Panc1 (cell line): ENCODE measurements at regions not wholly inside any gene's neighbourhood (a gene's known extent, or its start where the extent isn't known, plus 50 kb on each side); places are given as distances from the start of the nearest gene placed in this dataset.

ENCODE experiments used
- ATAC-seq: fragments of 200-7000 bp; cut with Tn5 transposase; 2 replicates; pipeline ENCODE4 v1.9.1; 2020; ENCODE audit warnings: mild to moderate bottlenecking, moderate library complexity
- BruUV-seq: library from RNA; stranded (reverse); fragments of 400-500 nt; replicated peaks from 2 replicates; lab custom pipeline; 2021; lab: Mats Ljungman, UMichigan
- CTCF ChIA-PET: fragments of 300-600 bp; sonication (Branson Sonifier 250); formaldehyde crosslinking; loops from one replicate; lab custom pipeline; 2022; ENCODE audit warnings: antibody characterized with exemption; lab: Charles Lee
- POLR2A ChIA-PET: fragments of 300-600 bp; sonication (Branson Sonifier 250); formaldehyde crosslinking; loops from one replicate; lab custom pipeline; 2022; ENCODE audit warnings: antibody characterized with exemption; lab: Charles Lee
- DNase-seq: peaks from one replicate; pipeline ENCODE4 v3.0.0-alpha.2; 2010; ENCODE audit warnings: low read depth, low spot score
- H3K27ac ChIP-seq: 2 replicates; pipeline ENCODE4 v1.5.1; 2011; ENCODE audit warnings: mild to moderate bottlenecking, low read length, inconsistent platforms
- H3K27me3 ChIP-seq: fragments of 200-500 bp; sonication (Bioruptor generic); 2 replicates; pipeline ENCODE4 v1.6.0; 2014; ENCODE audit warnings: low read length, inconsistent platforms; ENCODE audit not compliant: control insufficient read depth, insufficient read depth
- H3K36me3 ChIP-seq: fragments of 200-500 bp; sonication (Bioruptor generic); 2 replicates; pipeline ENCODE4 v1.5.1; 2014; ENCODE audit warnings: inconsistent platforms, mild to moderate bottlenecking, low read length, moderate library complexity; ENCODE audit not compliant: control insufficient read depth, insufficient read depth
- H3K4me1 ChIP-seq: 2 replicates; pipeline ENCODE4 v1.5.1; 2011; ENCODE audit warnings: inconsistent platforms, mild to moderate bottlenecking, low read length, moderate library complexity; ENCODE audit not compliant: control insufficient read depth, insufficient read depth
- H3K4me3 ChIP-seq, 2 experiments: 2 replicates each; pipeline ENCODE4 v1.5.1; 2011 to 2012; ENCODE audit warnings: low read depth in 2 of 2, low read length in 2 of 2, mild to moderate bottlenecking in 2 of 2, inconsistent platforms in 1 of 2, moderate library complexity in 1 of 2
- H3K9me3 ChIP-seq: fragments of 200-500 bp; sonication (Bioruptor generic); 2 replicates; pipeline ENCODE4 v1.5.1; 2014; ENCODE audit warnings: low read depth, mild to moderate bottlenecking, inconsistent platforms, low read length, moderate library complexity; ENCODE audit not compliant: control insufficient read depth, insufficient read depth
- POLR2AphosphoS5 ChIP-seq: IDR thresholded peaks from 2 replicates; pipeline ENCODE4 v1.6.1; 2012; ENCODE audit warnings: mild to moderate bottlenecking, low read depth, low read length, moderate library complexity
- SIN3A ChIP-seq: IDR thresholded peaks from 2 replicates; pipeline ENCODE4 v1.6.1; 2012; ENCODE audit warnings: low read depth, mild to moderate bottlenecking, low read length, moderate library complexity, borderline replicate concordance; ENCODE audit not compliant: insufficient read depth
- TCF7L2 ChIP-seq: IDR thresholded peaks from 2 replicates; pipeline ENCODE4 v1.6.1; 2011; ENCODE audit warnings: mild to moderate bottlenecking, low read depth, low read length, inconsistent platforms
- in situ Hi-C: cut with HindIII; loops from 2 replicates; pipeline ENCODE4 v1.10.0; 2016; ENCODE audit warnings: low sequenced_read_pairs, low pct_unique_long_range_greater_than_20kb
- intact Hi-C: fragments of 100-400 bp; cut with micrococcal nuclease; formaldehyde crosslinking; loops from one replicate; pipeline ENCODE4 v1.10.0; 2022; ENCODE audit not compliant: unreplicated experiment
- TF ChIP-seq, protein P1 (sequence below), 2 experiments: IDR thresholded peaks; 2 replicates each; pipeline ENCODE4 v1.6.1; 2011 to 2012; ENCODE audit warnings: low read depth in 2 of 2, control low read depth in 1 of 2, low read length in 1 of 2, mild to moderate bottlenecking in 1 of 2, moderate library complexity in 1 of 2; ENCODE audit not compliant: insufficient read depth in 1 of 2
- TF ChIP-seq, protein P2 (sequence below): fragments of 450-650 bp; IDR thresholded peaks from 2 replicates; pipeline ENCODE4 v1.5.1; 2017; ENCODE audit warnings: mild to moderate bottlenecking

GRCh38 chr6:134457941-134458340 is 140.0 kb upstream of the SGK1 start:
- no peak overlapping the region for H3K4me3 ChIP-seq
- H3K36me3 ChIP-seq: no peaks in the 10 kb centered on the region
- H3K27me3 ChIP-seq: no peaks in the 10 kb centered on the region
- intact Hi-C loops (no loop called here), in situ Hi-C loops (no loop called here)
- ChIA-PET POLR2A (no interaction called here), CTCF (no interaction called here)
- TF ChIP-seq SIN3A (no peak), POLR2AphosphoS5 (no peak), TCF7L2 (no peak)
- TF ChIP-seq, protein P1, sequence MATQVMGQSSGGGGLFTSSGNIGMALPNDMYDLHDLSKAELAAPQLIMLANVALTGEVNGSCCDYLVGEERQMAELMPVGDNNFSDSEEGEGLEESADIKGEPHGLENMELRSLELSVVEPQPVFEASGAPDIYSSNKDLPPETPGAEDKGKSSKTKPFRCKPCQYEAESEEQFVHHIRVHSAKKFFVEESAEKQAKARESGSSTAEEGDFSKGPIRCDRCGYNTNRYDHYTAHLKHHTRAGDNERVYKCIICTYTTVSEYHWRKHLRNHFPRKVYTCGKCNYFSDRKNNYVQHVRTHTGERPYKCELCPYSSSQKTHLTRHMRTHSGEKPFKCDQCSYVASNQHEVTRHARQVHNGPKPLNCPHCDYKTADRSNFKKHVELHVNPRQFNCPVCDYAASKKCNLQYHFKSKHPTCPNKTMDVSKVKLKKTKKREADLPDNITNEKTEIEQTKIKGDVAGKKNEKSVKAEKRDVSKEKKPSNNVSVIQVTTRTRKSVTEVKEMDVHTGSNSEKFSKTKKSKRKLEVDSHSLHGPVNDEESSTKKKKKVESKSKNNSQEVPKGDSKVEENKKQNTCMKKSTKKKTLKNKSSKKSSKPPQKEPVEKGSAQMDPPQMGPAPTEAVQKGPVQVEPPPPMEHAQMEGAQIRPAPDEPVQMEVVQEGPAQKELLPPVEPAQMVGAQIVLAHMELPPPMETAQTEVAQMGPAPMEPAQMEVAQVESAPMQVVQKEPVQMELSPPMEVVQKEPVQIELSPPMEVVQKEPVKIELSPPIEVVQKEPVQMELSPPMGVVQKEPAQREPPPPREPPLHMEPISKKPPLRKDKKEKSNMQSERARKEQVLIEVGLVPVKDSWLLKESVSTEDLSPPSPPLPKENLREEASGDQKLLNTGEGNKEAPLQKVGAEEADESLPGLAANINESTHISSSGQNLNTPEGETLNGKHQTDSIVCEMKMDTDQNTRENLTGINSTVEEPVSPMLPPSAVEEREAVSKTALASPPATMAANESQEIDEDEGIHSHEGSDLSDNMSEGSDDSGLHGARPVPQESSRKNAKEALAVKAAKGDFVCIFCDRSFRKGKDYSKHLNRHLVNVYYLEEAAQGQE (IDR thresholded peaks at IDR 0.05; ENCODE audit: insufficient read depth in 1 of 2, low read depth in 2 of 2, low read length in 1 of 2): no peak
- TF ChIP-seq, protein P2, sequence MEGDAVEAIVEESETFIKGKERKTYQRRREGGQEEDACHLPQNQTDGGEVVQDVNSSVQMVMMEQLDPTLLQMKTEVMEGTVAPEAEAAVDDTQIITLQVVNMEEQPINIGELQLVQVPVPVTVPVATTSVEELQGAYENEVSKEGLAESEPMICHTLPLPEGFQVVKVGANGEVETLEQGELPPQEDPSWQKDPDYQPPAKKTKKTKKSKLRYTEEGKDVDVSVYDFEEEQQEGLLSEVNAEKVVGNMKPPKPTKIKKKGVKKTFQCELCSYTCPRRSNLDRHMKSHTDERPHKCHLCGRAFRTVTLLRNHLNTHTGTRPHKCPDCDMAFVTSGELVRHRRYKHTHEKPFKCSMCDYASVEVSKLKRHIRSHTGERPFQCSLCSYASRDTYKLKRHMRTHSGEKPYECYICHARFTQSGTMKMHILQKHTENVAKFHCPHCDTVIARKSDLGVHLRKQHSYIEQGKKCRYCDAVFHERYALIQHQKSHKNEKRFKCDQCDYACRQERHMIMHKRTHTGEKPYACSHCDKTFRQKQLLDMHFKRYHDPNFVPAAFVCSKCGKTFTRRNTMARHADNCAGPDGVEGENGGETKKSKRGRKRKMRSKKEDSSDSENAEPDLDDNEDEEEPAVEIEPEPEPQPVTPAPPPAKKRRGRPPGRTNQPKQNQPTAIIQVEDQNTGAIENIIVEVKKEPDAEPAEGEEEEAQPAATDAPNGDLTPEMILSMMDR: no peak; the same call in 1 of the 2 replicates
- H3K9me3 ChIP-seq: no peaks in the 10 kb centered on the region
- ATAC-seq (no peak), DNase-seq (no peak)
- H3K27ac ChIP-seq: no peak overlapping the region
- H3K4me1 ChIP-seq: no peaks in the 10 kb centered on the region
- BruUV-seq: no TSS peak

- ATAC-seq: no peak
- intact Hi-C loops: no loop called here
- POLR2A ChIA-PET: no interaction called here
Measured at GRCh38 chr6:134456226-134456625, 138.3 kb upstream of the SGK1 start.

More at GRCh38 chr6:134456226-134456625, 138.3 kb upstream of the SGK1 start:
- no peak for DNase-seq
- H3K27ac ChIP-seq: no peak overlapping the region
- no peaks in the 10 kb centered on the region for H3K4me1 ChIP-seq
- H3K27me3 ChIP-seq: no peaks in the 10 kb centered on the region
- BruUV-seq: no TSS peak
- TF ChIP-seq SIN3A: no peak
- no peak for TF ChIP-seq TCF7L2
- TF ChIP-seq, protein P2: no peak
- no peak for TF ChIP-seq POLR2AphosphoS5
- TF ChIP-seq, protein P1 (IDR thresholded peaks at IDR 0.05; ENCODE audit: insufficient read depth in 1 of 2, low read depth in 2 of 2, low read length in 1 of 2): no peak
- H3K9me3 ChIP-seq: no peaks in the 10 kb centered on the region
- no peak overlapping the region for H3K4me3 ChIP-seq
- H3K36me3 ChIP-seq: no peaks in the 10 kb centered on the region
- CTCF ChIA-PET: no interaction called here
- in situ Hi-C loops: no loop called here
